OCI-LY1 (cell line): ENCODE measurements at regions not wholly inside any gene's neighbourhood (a gene's known extent, or its start where the extent isn't known, plus 50 kb on each side); places are given as distances from the start of the nearest gene placed in this dataset.

Experiments
- H2AFZ ChIP-seq: fragments of 200-600 bp; sonication (generic), shearing (Covaris generic); 2 replicates; pipeline ENCODE4 v1.6.0; 2014; ENCODE audit warnings: antibody characterized with exemption, mild to moderate bottlenecking, low read length
- H3F3A ChIP-seq: fragments of 200-600 bp; sonication (generic), shearing (Covaris generic); 2 replicates; pipeline ENCODE4 v1.6.0; 2014; ENCODE audit warnings: mild to moderate bottlenecking, antibody characterized with exemption, low read length, moderate library complexity; ENCODE audit not compliant: insufficient read depth
- H3K27ac ChIP-seq: fragments of 200-600 bp; sonication (generic); 2 replicates; pipeline ENCODE4 v1.5.1; 2014; ENCODE audit warnings: low read length, mixed run types, mild to moderate bottlenecking, low read depth; ENCODE audit not compliant: poor library complexity, severe bottlenecking
- H3K27me3 ChIP-seq: fragments of 200-600 bp; sonication (generic); 2 replicates; pipeline ENCODE4 v1.6.0; 2014; ENCODE audit warnings: antibody characterized with exemption, mild to moderate bottlenecking, low read length, moderate library complexity; ENCODE audit not compliant: insufficient read depth
- H3K36me3 ChIP-seq: fragments of 200-600 bp; sonication (generic); 2 replicates; pipeline ENCODE4 v1.6.1; 2014; ENCODE audit warnings: mild to moderate bottlenecking, antibody characterized with exemption, low read length, moderate library complexity, mixed read lengths; ENCODE audit not compliant: insufficient read depth
- H3K4me1 ChIP-seq: fragments of 200-600 bp; sonication (generic); 2 replicates; pipeline ENCODE4 v1.5.1; 2014; ENCODE audit warnings: mild to moderate bottlenecking, low read length, moderate library complexity; ENCODE audit not compliant: insufficient read depth, severe bottlenecking
- H3K4me2 ChIP-seq: fragments of 200-600 bp; sonication (generic), shearing (Covaris generic); 2 replicates; pipeline ENCODE4 v1.6.1; 2014; ENCODE audit warnings: low read length
- H3K4me3 ChIP-seq: fragments of 200-600 bp; sonication (generic); 2 replicates; pipeline ENCODE4 v1.5.1; 2014; ENCODE audit warnings: low read length, low read depth, mild to moderate bottlenecking, mixed read lengths; ENCODE audit not compliant: poor library complexity, severe bottlenecking
- H3K79me2 ChIP-seq: fragments of 200-600 bp; shearing (Covaris generic); 2 replicates; pipeline ENCODE4 v1.6.1; 2016; ENCODE audit warnings: mixed run types, low read length, mixed read lengths; ENCODE audit not compliant: insufficient read depth
- H3K9ac ChIP-seq: fragments of 200-600 bp; sonication (generic), shearing (Covaris generic); 2 replicates; pipeline ENCODE4 v1.6.1; 2014; ENCODE audit warnings: mild to moderate bottlenecking, low read length, mixed read lengths
- H3K9me2 ChIP-seq: fragments of 200-600 bp; sonication (generic), shearing (Covaris generic); 2 replicates; pipeline ENCODE4 v1.6.1; 2014; ENCODE audit warnings: low read depth, mild to moderate bottlenecking, low read length, mixed read lengths
- H3K9me3 ChIP-seq: fragments of 200-600 bp; shearing (Covaris generic); 2 replicates; pipeline ENCODE4 v1.6.1; 2014; ENCODE audit warnings: low read length, mixed read lengths
- H4K20me1 ChIP-seq: fragments of 200-600 bp; sonication (generic), shearing (Covaris generic); 2 replicates; pipeline ENCODE4 v1.6.0; 2016; ENCODE audit warnings: mild to moderate bottlenecking, low read length; ENCODE audit not compliant: insufficient read depth
- EZH2 ChIP-seq: fragments of 200-600 bp; sonication (generic), shearing (Covaris generic); IDR thresholded peaks from 2 replicates; pipeline ENCODE4 v1.8.0; 2017; ENCODE audit warnings: borderline replicate concordance, mixed run types, mild to moderate bottlenecking, antibody characterized with exemption, low read length, moderate library complexity, mixed read lengths
- TF ChIP-seq, protein P1 (sequence below): fragments of 200-600 bp; sonication (generic), shearing (Covaris generic); IDR thresholded peaks from 2 replicates; pipeline ENCODE4 v1.5.1; 2017; ENCODE audit warnings: mild to moderate bottlenecking, antibody characterized with exemption, low read length, moderate library complexity, mixed read lengths

GRCh38 chr7:55274156-55274555 is 91.0 kb upstream of the LANCL2 start:
- no peaks in the 10 kb centered on the region for H3K36me3 ChIP-seq
- H3K4me3 ChIP-seq: no peak overlapping the region
- no peak overlapping the region for H3K4me2 ChIP-seq
- no peaks in the 10 kb centered on the region for H4K20me1 ChIP-seq
- H3K79me2 ChIP-seq: no peaks in the 10 kb centered on the region
- no peaks in the 10 kb centered on the region for H3K4me1 ChIP-seq
- H3K27ac ChIP-seq: no peak overlapping the region
- no peaks in the 10 kb centered on the region for H3K9me3 ChIP-seq
- no peak overlapping the region for H2AFZ ChIP-seq
- TF ChIP-seq, protein P1, sequence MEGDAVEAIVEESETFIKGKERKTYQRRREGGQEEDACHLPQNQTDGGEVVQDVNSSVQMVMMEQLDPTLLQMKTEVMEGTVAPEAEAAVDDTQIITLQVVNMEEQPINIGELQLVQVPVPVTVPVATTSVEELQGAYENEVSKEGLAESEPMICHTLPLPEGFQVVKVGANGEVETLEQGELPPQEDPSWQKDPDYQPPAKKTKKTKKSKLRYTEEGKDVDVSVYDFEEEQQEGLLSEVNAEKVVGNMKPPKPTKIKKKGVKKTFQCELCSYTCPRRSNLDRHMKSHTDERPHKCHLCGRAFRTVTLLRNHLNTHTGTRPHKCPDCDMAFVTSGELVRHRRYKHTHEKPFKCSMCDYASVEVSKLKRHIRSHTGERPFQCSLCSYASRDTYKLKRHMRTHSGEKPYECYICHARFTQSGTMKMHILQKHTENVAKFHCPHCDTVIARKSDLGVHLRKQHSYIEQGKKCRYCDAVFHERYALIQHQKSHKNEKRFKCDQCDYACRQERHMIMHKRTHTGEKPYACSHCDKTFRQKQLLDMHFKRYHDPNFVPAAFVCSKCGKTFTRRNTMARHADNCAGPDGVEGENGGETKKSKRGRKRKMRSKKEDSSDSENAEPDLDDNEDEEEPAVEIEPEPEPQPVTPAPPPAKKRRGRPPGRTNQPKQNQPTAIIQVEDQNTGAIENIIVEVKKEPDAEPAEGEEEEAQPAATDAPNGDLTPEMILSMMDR: no peak
- TF ChIP-seq EZH2: no peak
- H3K9me2 ChIP-seq: no peaks in the 10 kb centered on the region
- no peak overlapping the region for H3K9ac ChIP-seq
- no peaks in the 10 kb centered on the region for H3F3A ChIP-seq
- H3K27me3 ChIP-seq: no peaks in the 10 kb centered on the region

GRCh38 chr7:55275291-55276200 is 89.6 kb upstream of the LANCL2 start:
- Histone ChIP-seq H3F3A (no peaks in the 10 kb centered on the region), H3K9me2 (no peaks in the 10 kb centered on the region), H3K9ac (no peak overlapping the region), H3K36me3 (no peaks in the 10 kb centered on the region), H3K4me2 (no peak overlapping the region), H3K4me1 (no peaks in the 10 kb centered on the region), H2AFZ (no peak overlapping the region), H4K20me1 (no peaks in the 10 kb centered on the region), H3K27ac (no peak overlapping the region), H3K79me2 (no peaks in the 10 kb centered on the region), H3K9me3 (no peaks in the 10 kb centered on the region), H3K4me3 (no peak overlapping the region), H3K27me3 (no peaks in the 10 kb centered on the region)
- no peak for TF ChIP-seq EZH2
- TF ChIP-seq, protein P1: no peak

DNA sequence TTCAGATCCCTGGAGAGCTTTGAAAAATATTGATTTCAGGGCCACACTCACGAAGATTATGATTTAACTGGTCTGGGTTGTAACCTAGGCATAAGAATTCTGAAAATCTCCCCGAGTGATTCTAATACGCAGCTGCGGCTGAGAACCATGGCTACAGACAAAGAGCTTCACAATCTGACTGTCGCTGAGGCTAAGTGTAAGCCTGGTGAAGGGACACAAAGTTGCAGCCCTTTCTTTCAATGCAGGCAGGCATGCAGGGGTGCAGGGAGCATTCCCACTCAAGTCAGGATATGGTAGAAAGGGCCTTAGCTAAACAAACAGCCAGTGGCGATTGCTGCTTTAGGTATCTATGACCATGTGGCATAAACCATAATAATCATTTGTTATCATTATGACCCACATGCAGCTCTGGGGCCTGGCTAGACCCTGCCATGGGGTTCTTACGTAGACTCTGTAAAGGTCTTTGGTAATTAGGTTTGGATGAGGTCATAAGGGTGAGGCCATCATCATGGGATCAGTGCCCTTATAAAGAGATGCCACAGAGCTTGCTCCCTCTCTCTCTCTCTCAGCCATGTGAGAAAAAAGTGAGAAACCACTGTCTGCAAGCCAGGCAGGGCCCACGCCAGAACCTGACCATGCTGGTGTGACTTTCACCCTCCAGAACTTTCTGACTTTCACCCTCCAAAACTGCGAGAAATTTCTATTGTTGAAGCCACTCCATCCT is 88.4 kb upstream of the LANCL2 start:
- Histone ChIP-seq H3F3A (no peaks in the 10 kb centered on the region), H3K4me2 (no peak overlapping the region), H3K9me2 (no peaks in the 10 kb centered on the region), H3K36me3 (no peaks in the 10 kb centered on the region), H2AFZ (no peak overlapping the region), H3K9ac (no peak overlapping the region), H4K20me1 (no peaks in the 10 kb centered on the region), H3K9me3 (no peaks in the 10 kb centered on the region), H3K27ac (no peak overlapping the region), H3K4me3 (no peak overlapping the region), H3K79me2 (no peaks in the 10 kb centered on the region), H3K27me3 (no peaks in the 10 kb centered on the region), H3K4me1 (no peaks in the 10 kb centered on the region)
- TF ChIP-seq, protein P1: no peak
- no peak for TF ChIP-seq EZH2
